AG10803 (cell line): ENCODE measurements at regions not wholly inside any gene's neighbourhood (a gene's known extent, or its start where the extent isn't known, plus 50 kb on each side); places are given as distances from the start of the nearest gene placed in this dataset.
"Not testable (repeated sequence)": the region's sequence is repeated elsewhere in the genome, so short reads cannot be mapped to it uniquely, and the experiment has no call there.

Experiments
- DNase-seq: peaks from one replicate; pipeline ENCODE4 v3.0.0; 2010; ENCODE audit warnings: low read depth
- H3K4me3 ChIP-seq: 2 replicates; pipeline ENCODE4 v1.5.1; 2011; ENCODE audit warnings: mild to moderate bottlenecking, low read length, control low read depth
- TF ChIP-seq, protein P1 (sequence below): conservative IDR thresholded peaks from 2 replicates; pipeline ENCODE4 v1.5.1; 2011; ENCODE audit warnings: mild to moderate bottlenecking, low read length, control low read depth, inconsistent platforms

- no peak overlapping the region for H3K4me3 ChIP-seq
- TF ChIP-seq, protein P1, sequence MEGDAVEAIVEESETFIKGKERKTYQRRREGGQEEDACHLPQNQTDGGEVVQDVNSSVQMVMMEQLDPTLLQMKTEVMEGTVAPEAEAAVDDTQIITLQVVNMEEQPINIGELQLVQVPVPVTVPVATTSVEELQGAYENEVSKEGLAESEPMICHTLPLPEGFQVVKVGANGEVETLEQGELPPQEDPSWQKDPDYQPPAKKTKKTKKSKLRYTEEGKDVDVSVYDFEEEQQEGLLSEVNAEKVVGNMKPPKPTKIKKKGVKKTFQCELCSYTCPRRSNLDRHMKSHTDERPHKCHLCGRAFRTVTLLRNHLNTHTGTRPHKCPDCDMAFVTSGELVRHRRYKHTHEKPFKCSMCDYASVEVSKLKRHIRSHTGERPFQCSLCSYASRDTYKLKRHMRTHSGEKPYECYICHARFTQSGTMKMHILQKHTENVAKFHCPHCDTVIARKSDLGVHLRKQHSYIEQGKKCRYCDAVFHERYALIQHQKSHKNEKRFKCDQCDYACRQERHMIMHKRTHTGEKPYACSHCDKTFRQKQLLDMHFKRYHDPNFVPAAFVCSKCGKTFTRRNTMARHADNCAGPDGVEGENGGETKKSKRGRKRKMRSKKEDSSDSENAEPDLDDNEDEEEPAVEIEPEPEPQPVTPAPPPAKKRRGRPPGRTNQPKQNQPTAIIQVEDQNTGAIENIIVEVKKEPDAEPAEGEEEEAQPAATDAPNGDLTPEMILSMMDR, result no peak
- no peak for DNase-seq
Measured at GRCh38 chr15:19956124-19956796, 585.3 kb downstream of the GOLGA6L6 start.

DNA sequence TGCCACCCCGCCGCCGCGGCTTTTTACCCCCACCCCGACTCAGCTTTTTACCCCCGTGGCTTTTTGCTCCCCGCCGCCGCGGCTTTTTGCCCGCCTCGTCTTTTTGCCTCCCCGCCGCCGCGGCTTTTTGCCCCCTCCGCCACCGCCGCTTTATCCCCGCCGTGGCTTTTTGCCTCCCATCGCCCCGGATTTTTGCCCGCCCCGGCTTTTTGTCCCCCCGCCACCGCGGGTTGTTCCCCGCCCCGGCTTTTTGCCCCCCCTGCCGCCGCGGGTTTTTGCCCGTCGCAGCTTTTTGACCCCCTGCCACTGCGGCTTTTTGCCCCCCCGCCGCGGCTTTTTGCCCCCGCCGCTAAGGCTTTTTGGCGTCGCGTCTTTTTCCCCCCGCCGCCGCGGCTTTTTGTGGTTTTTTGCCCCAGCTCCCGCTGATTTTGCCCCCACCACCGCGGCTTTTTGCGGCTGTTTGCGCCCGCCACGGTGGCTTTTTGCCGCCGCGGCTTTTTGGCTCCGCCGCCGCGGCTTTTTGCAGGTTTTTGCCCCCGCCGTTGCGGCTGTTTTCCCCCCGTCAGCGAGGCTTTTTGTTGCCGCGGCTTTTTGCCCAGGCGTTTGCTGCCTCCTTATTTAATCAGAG lies 597.2 kb downstream of the GOLGA6L6 start:
- no peak overlapping the region for H3K4me3 ChIP-seq
- DNase-seq, result no peak

GRCh38 chr15:19943515-19943914 lies 598.1 kb downstream of the GOLGA6L6 start:
- TF ChIP-seq, protein P1, result no peak
- H3K4me3 ChIP-seq, result no peak overlapping the region
- DNase-seq, result no peak

More for the DNA sequence above, 597.2 kb downstream of the GOLGA6L6 start:
- TF ChIP-seq, protein P1, result no peak

DNA sequence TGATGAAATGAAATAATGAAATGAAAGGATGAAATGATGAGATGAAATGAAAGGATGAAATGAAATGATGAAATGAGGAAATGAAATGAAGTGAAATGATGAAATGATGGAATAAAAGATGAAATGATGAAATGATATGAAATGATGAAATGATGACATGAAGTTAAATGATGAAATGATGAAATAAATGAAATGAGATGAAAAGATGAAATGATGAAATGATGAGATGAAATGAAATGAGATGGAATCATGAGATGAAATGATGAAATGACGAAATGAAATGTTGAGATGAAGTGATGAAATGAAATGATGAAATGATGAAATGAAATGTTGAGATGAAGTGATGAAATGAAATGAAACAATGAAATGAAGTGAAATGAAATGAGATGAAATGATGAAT lies 638.3 kb downstream of the GOLGA6L6 start:
- DNase-seq, result not testable (repeated sequence)

DNA sequence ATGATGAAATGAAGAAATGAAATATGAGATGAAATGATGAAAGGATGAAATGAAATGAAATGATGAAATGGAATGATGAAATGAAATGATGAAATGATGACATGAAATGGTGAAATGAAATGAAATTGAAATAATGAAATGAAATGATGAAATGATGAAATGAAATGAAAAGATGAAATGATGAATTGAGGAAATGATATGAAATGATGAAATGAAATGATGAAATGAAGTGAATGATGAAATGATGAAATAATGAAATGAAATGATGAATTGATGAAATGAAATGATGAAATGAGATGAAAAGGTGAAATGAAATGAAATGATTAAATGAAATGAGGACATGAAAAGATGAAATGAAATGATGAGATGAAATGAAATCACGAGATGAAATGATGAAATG lies 639.2 kb downstream of the GOLGA6L6 start:
- H3K4me3 ChIP-seq, DNase-seq: not testable (repeated sequence)

More for the DNA sequence above, 638.3 kb downstream of the GOLGA6L6 start:
- H3K4me3 ChIP-seq, result not testable (repeated sequence)

DNA sequence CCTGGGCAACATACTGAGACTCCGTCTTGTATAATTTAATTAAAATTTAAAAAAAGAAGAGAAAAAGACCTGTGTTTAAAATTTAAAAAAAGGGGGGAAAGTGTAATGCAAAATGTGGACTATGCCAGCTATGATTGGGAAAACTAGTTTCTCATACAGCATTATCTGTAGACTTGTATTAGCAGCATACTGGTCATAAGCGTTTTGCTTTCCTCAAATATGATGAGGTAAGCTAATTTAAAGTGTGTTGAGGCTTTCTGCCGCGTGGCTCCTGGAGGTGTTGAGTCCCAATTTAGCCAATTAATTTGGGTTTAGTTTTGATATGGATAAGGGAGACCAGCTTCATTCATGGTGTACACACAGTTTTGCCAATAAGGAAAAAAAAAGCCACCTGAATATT lies 640.2 kb downstream of the GOLGA6L6 start:
- not testable (repeated sequence) for H3K4me3 ChIP-seq, DNase-seq

DNA sequence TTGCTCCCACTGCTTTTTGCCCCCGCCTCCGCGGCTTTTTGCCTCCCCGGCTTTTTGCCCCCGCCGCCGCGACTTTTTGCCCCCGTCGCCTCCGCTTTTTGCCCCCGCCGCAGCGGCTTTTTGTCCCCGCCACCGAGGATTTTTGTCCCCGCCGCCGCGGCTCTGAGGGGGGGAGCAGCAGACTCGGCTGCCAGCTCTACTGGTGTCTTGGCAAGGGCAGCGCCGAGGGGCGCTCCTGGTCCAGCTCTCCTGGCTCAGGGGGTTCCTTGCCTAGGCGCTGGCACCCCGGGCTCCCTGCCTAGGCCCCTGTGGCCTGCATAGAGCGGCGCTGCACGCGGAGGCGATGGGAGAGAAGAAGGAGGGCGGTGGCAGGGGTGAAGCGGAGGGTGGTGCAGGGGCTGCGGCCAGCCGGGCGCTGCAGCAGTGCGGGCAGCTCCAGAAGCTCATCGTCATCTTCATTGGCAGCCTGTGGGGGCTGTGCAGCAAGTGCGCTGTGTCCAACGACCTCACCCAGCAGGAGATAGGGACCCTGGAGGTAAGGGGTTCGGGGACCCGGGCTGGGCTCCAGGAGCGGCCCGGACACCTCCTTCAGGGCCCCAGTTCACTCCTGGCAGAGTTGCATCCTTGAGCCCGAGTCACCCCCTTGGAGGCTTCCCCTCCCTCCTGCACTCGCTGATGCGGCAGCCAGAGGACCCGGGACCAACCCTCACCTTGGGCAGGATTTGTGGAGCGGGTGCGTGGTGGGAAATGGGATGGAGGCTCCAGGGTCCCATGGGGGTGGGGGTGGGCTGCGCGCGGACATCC lies 642.4 kb downstream of the GOLGA6L6 start:
- no peak for DNase-seq
- H3K4me3 ChIP-seq, result no peak overlapping the region
- TF ChIP-seq, protein P1, result no peak

- DNase-seq, result not testable (repeated sequence)
Measured at GRCh38 chr15:19888811-19889210, 652.8 kb downstream of the GOLGA6L6 start.

DNA sequence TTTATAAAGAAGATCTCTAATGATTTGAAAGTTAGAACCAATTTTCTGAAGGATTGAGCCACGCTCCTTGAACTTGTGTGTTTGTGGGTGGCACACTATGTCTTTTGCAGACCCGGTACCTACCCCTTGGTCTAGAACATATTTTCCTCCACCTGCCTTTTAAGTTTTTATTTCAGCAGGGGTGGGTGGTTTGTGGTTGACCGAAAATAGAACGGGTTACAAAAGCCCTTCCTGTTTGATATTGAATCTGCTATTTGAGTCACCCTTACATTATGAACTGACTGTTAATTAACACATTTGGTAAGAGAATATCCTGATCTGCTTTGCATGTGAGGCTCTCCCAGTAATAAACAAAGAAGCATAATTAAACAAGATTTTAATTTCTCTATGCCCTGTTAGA lies 697.5 kb downstream of the GOLGA6L6 start:
- not testable (repeated sequence) for DNase-seq

More at GRCh38 chr15:19888811-19889210, 652.8 kb downstream of the GOLGA6L6 start:
- not testable (repeated sequence) for H3K4me3 ChIP-seq

More for the DNA sequence above, 697.5 kb downstream of the GOLGA6L6 start:
- H3K4me3 ChIP-seq, result not testable (repeated sequence)
